H9 (cell line): ENCODE measurements at regions not wholly inside any gene's neighbourhood (a gene's known extent, or its start where the extent isn't known, plus 50 kb on each side); places are given as distances from the start of the nearest gene placed in this dataset.

ENCODE experiments used
- DNase-seq: peaks from one replicate; pipeline ENCODE4 v3.0.0-alpha.2; 2017
- H2AFZ ChIP-seq: one replicate; pipeline ENCODE4 v1.6.1; 2013; ENCODE audit warnings: mild to moderate bottlenecking, low read length, control low read depth, moderate library complexity
- H2AK5ac ChIP-seq: 2 replicates; pipeline ENCODE4 v1.6.1; 2013; ENCODE audit warnings: low read length, control low read depth, mixed read lengths; ENCODE audit not compliant: insufficient read length
- H2BK120ac ChIP-seq: one replicate; pipeline ENCODE4 v1.6.1; 2013; ENCODE audit warnings: low read depth, mild to moderate bottlenecking, low read length, control low read depth, inconsistent platforms; ENCODE audit not compliant: poor library complexity, severe bottlenecking
- H2BK12ac ChIP-seq: 2 replicates; pipeline ENCODE4 v1.6.1; 2013; ENCODE audit warnings: low read length, control low read depth, mixed read lengths, low read depth; ENCODE audit not compliant: insufficient read length
- H2BK15ac ChIP-seq: 2 replicates; pipeline ENCODE4 v1.6.1; 2013; ENCODE audit warnings: low read depth, low read length, control low read depth
- H2BK20ac ChIP-seq: one replicate; pipeline ENCODE4 v1.6.1; 2013; ENCODE audit warnings: low read depth, mild to moderate bottlenecking, low read length, control low read depth, inconsistent platforms; ENCODE audit not compliant: poor library complexity, severe bottlenecking
- H2BK5ac ChIP-seq: 2 replicates; pipeline ENCODE4 v1.6.1; 2013; ENCODE audit warnings: low read length, control low read depth, mixed read lengths; ENCODE audit not compliant: insufficient read length
- H3K14ac ChIP-seq: 2 replicates; pipeline ENCODE4 v1.6.1; 2013; ENCODE audit warnings: low read length, control low read depth; ENCODE audit not compliant: insufficient read depth
- H3K18ac ChIP-seq: 2 replicates; pipeline ENCODE4 v1.6.1; 2013; ENCODE audit warnings: low read depth, mild to moderate bottlenecking, mixed read lengths, low read length, control low read depth; ENCODE audit not compliant: insufficient read length
- H3K23ac ChIP-seq: 2 replicates; pipeline ENCODE4 v1.6.1; 2013; ENCODE audit warnings: low read length, control low read depth, mixed read lengths, low read depth; ENCODE audit not compliant: insufficient read length
- H3K23me2 ChIP-seq: 2 replicates; pipeline ENCODE4 v1.6.1; 2013; ENCODE audit warnings: low read depth, mild to moderate bottlenecking, mixed read lengths, low read length, control low read depth; ENCODE audit not compliant: insufficient read length, poor library complexity, severe bottlenecking
- H3K27ac ChIP-seq: 2 replicates; pipeline ENCODE4 v1.5.1; 2013; ENCODE audit warnings: low read length, control low read depth, mixed read lengths, low read depth; ENCODE audit not compliant: insufficient read length
- H3K27me3 ChIP-seq: 2 replicates; pipeline ENCODE4 v1.6.1; 2013; ENCODE audit warnings: low read length, control low read depth, inconsistent platforms; ENCODE audit not compliant: insufficient read depth
- H3K4ac ChIP-seq: 2 replicates; pipeline ENCODE4 v1.6.1; 2013; ENCODE audit warnings: low read depth, mild to moderate bottlenecking, control low read depth, inconsistent platforms, low read length, moderate library complexity
- H3K4me1 ChIP-seq: 2 replicates; pipeline ENCODE4 v1.6.1; 2013; ENCODE audit warnings: low read length, control low read depth, inconsistent platforms; ENCODE audit not compliant: insufficient read depth
- H3K4me2 ChIP-seq: 2 replicates; pipeline ENCODE4 v1.6.1; 2013; ENCODE audit warnings: low read length, control low read depth, mixed read lengths; ENCODE audit not compliant: insufficient read length, insufficient read depth
- H3K56ac ChIP-seq: 2 replicates; pipeline ENCODE4 v1.6.1; 2013; ENCODE audit warnings: low read depth, mild to moderate bottlenecking, mixed read lengths, low read length, control low read depth; ENCODE audit not compliant: insufficient read length
- H3K79me1 ChIP-seq: 2 replicates; pipeline ENCODE4 v1.6.1; 2013; ENCODE audit warnings: low read depth, mild to moderate bottlenecking, moderate library complexity, low read length, control low read depth, inconsistent platforms; ENCODE audit not compliant: insufficient read depth, poor library complexity, severe bottlenecking
- H3K79me2 ChIP-seq: 2 replicates; pipeline ENCODE4 v1.6.1; 2013; ENCODE audit warnings: low read length, control low read depth, inconsistent platforms; ENCODE audit not compliant: insufficient read depth
- H3K9ac ChIP-seq: 2 replicates; pipeline ENCODE4 v1.6.1; 2013; ENCODE audit warnings: low read length, control low read depth, mixed read lengths; ENCODE audit not compliant: insufficient read length; ENCODE audit errors: extremely low read depth
- H3K9me3 ChIP-seq: one replicate; pipeline ENCODE4 v1.6.1; 2013; ENCODE audit warnings: low read depth, low read length, inconsistent platforms; ENCODE audit not compliant: control insufficient read depth
- H3T11ph ChIP-seq: one replicate; pipeline ENCODE4 v1.6.1; 2013; ENCODE audit warnings: mild to moderate bottlenecking, low read length, control low read depth, inconsistent platforms
- H4K20me1 ChIP-seq: one replicate; pipeline ENCODE4 v1.6.1; 2013; ENCODE audit not compliant: control insufficient read depth, insufficient read length, insufficient read depth
- H4K5ac ChIP-seq: 2 replicates; pipeline ENCODE4 v1.6.1; 2013; ENCODE audit warnings: low read depth, mild to moderate bottlenecking, mixed read lengths, low read length, control low read depth; ENCODE audit not compliant: insufficient read length
- H4K8ac ChIP-seq: replicated peaks from 2 replicates; pipeline ENCODE4 v1.6.1; 2013; ENCODE audit warnings: low read length, control low read depth, mixed read lengths, low read depth; ENCODE audit not compliant: insufficient read length
- H4K91ac ChIP-seq: 2 replicates; pipeline ENCODE4 v1.6.1; 2013; ENCODE audit warnings: low read depth, mild to moderate bottlenecking, moderate library complexity, mixed read lengths, low read length, control low read depth; ENCODE audit not compliant: insufficient read length
- H3K27ac Mint-ChIP-seq, 3 experiments: 2 replicates in 2 of 3; 3 replicates in 1 of 3; pipeline ENCODE4 v1.8.0; 2020 to 2021; ENCODE audit warnings: mixed read lengths in 3 of 3, mild to moderate bottlenecking in 1 of 3, moderate library complexity in 1 of 3
- H3K27me3 Mint-ChIP-seq: 2 replicates; pipeline ENCODE4 v1.8.0; 2021; ENCODE audit warnings: low read depth, mild to moderate bottlenecking, moderate library complexity, mixed read lengths
- H3K36me3 Mint-ChIP-seq, 3 experiments: 2 replicates in 2 of 3; 3 replicates in 1 of 3; pipeline ENCODE4 v1.8.0; 2020 to 2021; ENCODE audit warnings: low read depth in 3 of 3, mixed read lengths in 3 of 3; ENCODE audit not compliant: insufficient read depth in 1 of 3
- H3K4me1 Mint-ChIP-seq, 2 experiments: 2 replicates each; pipeline ENCODE4 v1.8.0; 2020; ENCODE audit warnings: mixed read lengths in 2 of 2
- H3K4me3 Mint-ChIP-seq, 2 experiments: 2 replicates in 1 of 2; 3 replicates in 1 of 2; pipeline ENCODE4 v1.8.0; 2020 to 2021; ENCODE audit warnings: mild to moderate bottlenecking in 2 of 2, mixed read lengths in 2 of 2, moderate library complexity in 1 of 2
- H3K9me3 Mint-ChIP-seq, 2 experiments: 2 replicates in 1 of 2; 3 replicates in 1 of 2; pipeline ENCODE4 v1.8.0; 2020; ENCODE audit warnings: mild to moderate bottlenecking in 2 of 2, mixed read lengths in 2 of 2, moderate library complexity in 1 of 2
- WGBS: extraction: QIAGEN DNeasy Blood & Tissue Kit; methylation state at CpG from one replicate; pipeline ENCODE4 v1.1.7; 2013; ENCODE audit warnings: missing lambda C conversion rate, low lambda C conversion rate, mixed read lengths; ENCODE audit not compliant: insufficient read length; ENCODE audit errors: extremely low coverage; 5-methylcytosine and 5-hydroxymethylcytosine counted together
- TF ChIP-seq, protein P1 (sequence below): fragments of 200-600 bp; sonication (generic); conservative IDR thresholded peaks from 3 replicates; pipeline ENCODE4 v1.8.0; 2021; ENCODE audit warnings: antibody characterized with exemption, mild to moderate bottlenecking

DNA sequence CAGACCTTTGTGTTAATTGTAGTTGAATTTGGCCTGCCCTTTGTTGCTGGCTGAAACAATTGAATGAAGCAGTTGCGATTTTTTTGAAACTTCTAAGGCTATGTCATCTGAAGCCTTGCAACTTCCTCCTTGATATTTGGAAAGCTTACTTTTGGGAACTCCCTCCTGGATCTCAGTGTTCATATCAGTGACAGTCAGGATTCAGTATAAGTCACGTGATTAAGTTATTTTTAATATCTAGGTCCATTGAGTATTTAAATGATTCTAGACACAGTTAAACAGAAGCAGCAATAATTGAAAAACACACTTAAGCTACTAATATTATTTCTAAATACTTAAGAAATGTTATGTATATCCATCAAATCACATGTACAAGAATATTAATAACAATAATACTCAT is 951.3 kb downstream of the GRIK2 start:
- Histone ChIP-seq H4K20me1 (no peaks in the 10 kb centered on the region), H2AK5ac (no peak overlapping the region), H3K4me2 (no peak overlapping the region), H3K79me2 (no peaks in the 10 kb centered on the region), H3K56ac (no peak overlapping the region), H3K4ac (no peak overlapping the region), H3K27me3 (no peaks in the 10 kb centered on the region), H3K4me1 (no peaks in the 10 kb centered on the region), H3T11ph (no peak overlapping the region), H3K23ac (no peak overlapping the region), H2BK12ac (no peak overlapping the region), H3K14ac (no peak overlapping the region), H2BK20ac (no peak overlapping the region), H3K79me1 (no peaks in the 10 kb centered on the region), H3K9me3 (no peaks in the 10 kb centered on the region), H3K9ac (no peak overlapping the region), H2BK15ac (no peak overlapping the region), H4K5ac (no peak overlapping the region), H2BK5ac (no peak overlapping the region), H2AFZ (no peak overlapping the region), H3K23me2 (no peaks in the 10 kb centered on the region), H4K8ac (no peak overlapping the region), H3K27ac (no peak overlapping the region), H3K18ac (no peak overlapping the region), H4K91ac (no peak overlapping the region), H2BK120ac (no peak overlapping the region)
- no CpG with 5 or more reads among the region's 2 CpGs for WGBS
- Mint-ChIP-seq H3K36me3 (peaks cover 2 to 4% (median 3%) of the 10 kb centered on the region in 3 experiments; a peak in 3 of 7 replicates), H3K4me1 (no peaks in the 10 kb centered on the region), H3K27me3 (no peaks in the 10 kb centered on the region), H3K9me3 (peaks cover 3 to 6% of the 10 kb centered on the region in 2 experiments; a peak in 4 of 5 replicates), H3K4me3 (no peak overlapping the region), H3K27ac (no peak overlapping the region)
- TF ChIP-seq, protein P1, sequence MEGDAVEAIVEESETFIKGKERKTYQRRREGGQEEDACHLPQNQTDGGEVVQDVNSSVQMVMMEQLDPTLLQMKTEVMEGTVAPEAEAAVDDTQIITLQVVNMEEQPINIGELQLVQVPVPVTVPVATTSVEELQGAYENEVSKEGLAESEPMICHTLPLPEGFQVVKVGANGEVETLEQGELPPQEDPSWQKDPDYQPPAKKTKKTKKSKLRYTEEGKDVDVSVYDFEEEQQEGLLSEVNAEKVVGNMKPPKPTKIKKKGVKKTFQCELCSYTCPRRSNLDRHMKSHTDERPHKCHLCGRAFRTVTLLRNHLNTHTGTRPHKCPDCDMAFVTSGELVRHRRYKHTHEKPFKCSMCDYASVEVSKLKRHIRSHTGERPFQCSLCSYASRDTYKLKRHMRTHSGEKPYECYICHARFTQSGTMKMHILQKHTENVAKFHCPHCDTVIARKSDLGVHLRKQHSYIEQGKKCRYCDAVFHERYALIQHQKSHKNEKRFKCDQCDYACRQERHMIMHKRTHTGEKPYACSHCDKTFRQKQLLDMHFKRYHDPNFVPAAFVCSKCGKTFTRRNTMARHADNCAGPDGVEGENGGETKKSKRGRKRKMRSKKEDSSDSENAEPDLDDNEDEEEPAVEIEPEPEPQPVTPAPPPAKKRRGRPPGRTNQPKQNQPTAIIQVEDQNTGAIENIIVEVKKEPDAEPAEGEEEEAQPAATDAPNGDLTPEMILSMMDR: no peak
- no peak for DNase-seq
